Keratinocyte (primary cell): ENCODE measurements at regions not wholly inside any gene's neighbourhood (a gene's known extent, or its start where the extent isn't known, plus 50 kb on each side); places are given as distances from the start of the nearest gene placed in this dataset.

Experiments used
- DNase-seq: peaks from one replicate; pipeline ENCODE4 v3.0.0-alpha.2; 2011; ENCODE audit warnings: low read depth, missing footprints, low spot score
- FAIRE-seq: peaks from 2 replicates; lab custom pipeline; 2011; peaks lifted over from hg19 to GRCh38; lab: Jason Lieb, UNC
- H2AFZ ChIP-seq: 2 replicates; pipeline ENCODE4 v1.6.0; 2012; ENCODE audit warnings: low read length, control low read depth, inconsistent platforms; ENCODE audit not compliant: control insufficient read depth
- H3K27ac ChIP-seq: 2 replicates; pipeline ENCODE4 v1.5.1; 2011; ENCODE audit warnings: low read length; ENCODE audit not compliant: control insufficient read depth, insufficient read depth
- H3K27me3 ChIP-seq: 3 replicates; pipeline ENCODE4 v1.6.0; 2011; ENCODE audit warnings: low read length; ENCODE audit not compliant: control insufficient read depth, insufficient read depth; ENCODE audit errors: extremely low read depth
- H3K36me3 ChIP-seq, 2 experiments: 2 replicates in 1 of 2; 3 replicates in 1 of 2; pipeline ENCODE4 v1.5.1; 2011; ENCODE audit warnings: low read length in 2 of 2, mild to moderate bottlenecking in 1 of 2; ENCODE audit not compliant: control insufficient read depth in 2 of 2, insufficient read depth in 2 of 2; ENCODE audit errors: extremely low read depth in 1 of 2
- H3K4me1 ChIP-seq: 3 replicates; pipeline ENCODE4 v1.5.1; 2011; ENCODE audit warnings: low read length; ENCODE audit not compliant: control insufficient read depth, insufficient read depth; ENCODE audit errors: extremely low read depth
- H3K4me2 ChIP-seq: 3 replicates; pipeline ENCODE4 v1.6.0; 2011; ENCODE audit warnings: low read depth, low read length; ENCODE audit not compliant: control insufficient read depth, insufficient read depth; ENCODE audit errors: extremely low read depth
- H3K4me3 ChIP-seq, 3 experiments: fragments of 200-600 bp in 1 of 3; sonication (generic) in 1 of 3; 2 replicates in 2 of 3; 3 replicates in 1 of 3; pipeline ENCODE4 v1.5.1; 2011 to 2016; ENCODE audit warnings: low read length in 3 of 3, mild to moderate bottlenecking in 3 of 3, control low read depth in 2 of 3, inconsistent platforms in 1 of 3, low read depth in 1 of 3, mixed read lengths in 1 of 3, mixed run types in 1 of 3, moderate library complexity in 1 of 3; ENCODE audit not compliant: control insufficient read depth in 2 of 3, insufficient read depth in 2 of 3; ENCODE audit errors: extremely low read depth in 1 of 3
- H3K79me2 ChIP-seq: 2 replicates; pipeline ENCODE4 v1.6.0; 2012; ENCODE audit warnings: low read length; ENCODE audit not compliant: control insufficient read depth, insufficient read depth
- H3K9ac ChIP-seq: 3 replicates; pipeline ENCODE4 v1.6.0; 2011; ENCODE audit warnings: low read length; ENCODE audit not compliant: control insufficient read depth, insufficient read depth; ENCODE audit errors: extremely low read depth
- H3K9me1 ChIP-seq: 3 replicates; pipeline ENCODE4 v1.6.0; 2011; ENCODE audit warnings: low read length; ENCODE audit not compliant: control insufficient read depth, insufficient read depth; ENCODE audit errors: extremely low read depth
- H3K9me3 ChIP-seq: 2 replicates; pipeline ENCODE4 v1.5.1; 2012; ENCODE audit warnings: low read depth, low read length; ENCODE audit not compliant: control insufficient read depth
- H4K20me1 ChIP-seq: 3 replicates; pipeline ENCODE4 v1.6.0; 2011; ENCODE audit warnings: low read length; ENCODE audit not compliant: control insufficient read depth, insufficient read depth; ENCODE audit errors: extremely low read depth
- EZH2 ChIP-seq: IDR thresholded peaks from one replicate; pipeline ENCODE4 v1.6.1; 2012; ENCODE audit warnings: inconsistent platforms, mild to moderate bottlenecking, low read length, moderate library complexity
- dilution Hi-C: fragments of 300-500 bp; cut with MboI; formaldehyde crosslinking; loops from one replicate; pipeline ENCODE4 v1.7.0; 2020; ENCODE audit warnings: low sequenced_read_pairs; ENCODE audit not compliant: extremely low pct_ligation_motif_present
- TF ChIP-seq, protein P1 (sequence below), 3 experiments: IDR thresholded peaks in 1 of 3; conservative IDR thresholded peaks in 1 of 3; optimal IDR thresholded peaks in 1 of 3; 2 replicates in 2 of 3; 3 replicates in 1 of 3; pipeline versions ENCODE3 to v1.5.1; 2011; ENCODE audit warnings: low read length in 3 of 3, mild to moderate bottlenecking in 3 of 3, moderate library complexity in 2 of 3, control low read depth in 1 of 3, inconsistent platforms in 1 of 3; ENCODE audit not compliant: insufficient read depth in 2 of 3; ENCODE audit errors: extremely low read depth in 1 of 3

DNA sequence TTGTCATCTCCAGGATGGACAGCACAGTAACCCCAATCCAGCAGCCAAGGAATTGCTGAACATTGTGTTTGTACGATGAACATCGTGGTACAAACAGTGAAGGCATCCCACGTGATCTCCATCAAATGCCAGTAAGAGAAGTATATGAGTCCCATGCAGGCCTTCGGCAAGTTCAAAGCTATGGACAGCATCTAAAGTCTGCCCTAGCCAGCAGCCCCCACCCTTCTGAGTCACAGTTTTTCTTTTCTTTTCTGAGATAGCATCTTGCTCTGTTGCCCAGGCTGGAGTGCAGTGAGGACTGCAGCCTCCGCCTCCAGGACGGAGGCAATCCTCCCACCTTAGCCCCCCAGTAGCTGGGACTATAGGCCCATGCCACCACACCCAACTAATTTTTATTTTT, 71.0 kb upstream of the SRD5A2 start:
- no peaks in the 10 kb centered on the region for H3K9me3 ChIP-seq
- H4K20me1 ChIP-seq = no peaks in the 10 kb centered on the region
- no peak for FAIRE-seq
- H3K4me1 ChIP-seq = no peaks in the 10 kb centered on the region
- no peak overlapping the region for H3K4me3 ChIP-seq
- H3K27ac ChIP-seq = no peak overlapping the region
- H3K4me2 ChIP-seq = no peak overlapping the region
- dilution Hi-C loops = no loop called here
- no peaks in the 10 kb centered on the region for H3K79me2 ChIP-seq
- DNase-seq = no peak
- TF ChIP-seq, protein P1, sequence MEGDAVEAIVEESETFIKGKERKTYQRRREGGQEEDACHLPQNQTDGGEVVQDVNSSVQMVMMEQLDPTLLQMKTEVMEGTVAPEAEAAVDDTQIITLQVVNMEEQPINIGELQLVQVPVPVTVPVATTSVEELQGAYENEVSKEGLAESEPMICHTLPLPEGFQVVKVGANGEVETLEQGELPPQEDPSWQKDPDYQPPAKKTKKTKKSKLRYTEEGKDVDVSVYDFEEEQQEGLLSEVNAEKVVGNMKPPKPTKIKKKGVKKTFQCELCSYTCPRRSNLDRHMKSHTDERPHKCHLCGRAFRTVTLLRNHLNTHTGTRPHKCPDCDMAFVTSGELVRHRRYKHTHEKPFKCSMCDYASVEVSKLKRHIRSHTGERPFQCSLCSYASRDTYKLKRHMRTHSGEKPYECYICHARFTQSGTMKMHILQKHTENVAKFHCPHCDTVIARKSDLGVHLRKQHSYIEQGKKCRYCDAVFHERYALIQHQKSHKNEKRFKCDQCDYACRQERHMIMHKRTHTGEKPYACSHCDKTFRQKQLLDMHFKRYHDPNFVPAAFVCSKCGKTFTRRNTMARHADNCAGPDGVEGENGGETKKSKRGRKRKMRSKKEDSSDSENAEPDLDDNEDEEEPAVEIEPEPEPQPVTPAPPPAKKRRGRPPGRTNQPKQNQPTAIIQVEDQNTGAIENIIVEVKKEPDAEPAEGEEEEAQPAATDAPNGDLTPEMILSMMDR (optimal IDR thresholded peaks at IDR 0.05 in 1 of 3, IDR thresholded peaks at IDR 0.05 in 1 of 3, conservative IDR thresholded peaks at IDR 0.05 in 1 of 3; ENCODE audit: extremely low read depth in 1 of 3, insufficient read depth in 2 of 3, low read length in 3 of 3) = no peak
- no peak for TF ChIP-seq EZH2
- H3K9me1 ChIP-seq = no peaks in the 10 kb centered on the region
- H3K9ac ChIP-seq = no peak overlapping the region
- H3K27me3 ChIP-seq = peaks cover 4% of the 10 kb centered on the region
- H2AFZ ChIP-seq = no peak overlapping the region
- no peaks in the 10 kb centered on the region for H3K36me3 ChIP-seq

DNA sequence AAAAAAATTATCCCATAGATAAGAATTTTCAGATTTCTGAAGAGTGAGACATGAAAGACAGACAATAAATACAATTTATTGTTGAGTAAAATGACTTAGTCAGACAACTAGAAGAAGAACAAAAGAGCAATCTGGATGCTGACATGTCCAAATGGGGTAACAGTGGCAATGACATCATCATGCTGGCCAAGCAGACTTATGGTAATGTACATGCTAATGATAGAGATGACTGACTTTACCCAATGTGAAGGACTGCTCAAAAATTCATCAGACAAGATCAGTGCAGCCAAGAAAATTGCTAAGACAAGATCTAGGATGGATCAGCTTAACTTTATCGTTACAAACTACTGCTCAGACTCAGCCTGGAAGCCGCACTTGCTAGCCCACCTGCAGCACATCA, 70.5 kb upstream of the SRD5A2 start:
- dilution Hi-C loops = no loop called here
- H3K9me1 ChIP-seq = no peaks in the 10 kb centered on the region
- no peak overlapping the region for H3K9ac ChIP-seq
- no peaks in the 10 kb centered on the region for H3K9me3 ChIP-seq
- H3K4me2 ChIP-seq = no peak overlapping the region
- DNase-seq = no peak
- no peaks in the 10 kb centered on the region for H4K20me1 ChIP-seq
- H3K4me3 ChIP-seq = no peak overlapping the region
- H3K27me3 ChIP-seq = peaks cover 4% of the 10 kb centered on the region
- H3K27ac ChIP-seq = no peak overlapping the region
- no peaks in the 10 kb centered on the region for H3K36me3 ChIP-seq
- no peaks in the 10 kb centered on the region for H3K4me1 ChIP-seq
- FAIRE-seq = no peak
- H2AFZ ChIP-seq = no peak overlapping the region
- no peak for TF ChIP-seq EZH2
- TF ChIP-seq, protein P1 (optimal IDR thresholded peaks at IDR 0.05 in 1 of 3, IDR thresholded peaks at IDR 0.05 in 1 of 3, conservative IDR thresholded peaks at IDR 0.05 in 1 of 3; ENCODE audit: extremely low read depth in 1 of 3, insufficient read depth in 2 of 3, low read length in 3 of 3) = no peak
- no peaks in the 10 kb centered on the region for H3K79me2 ChIP-seq
